Muscle of back (tissue), 3 donors: ENCODE measurements at regions not wholly inside any gene's neighbourhood (a gene's known extent, or its start where the extent isn't known, plus 50 kb on each side); places are given as distances from the start of the nearest gene placed in this dataset.

Experiments used
- DNase-seq, 3 donors: peaks; one replicate each; pipeline versions ENCODE4 v3.0.0 to v3.0.0-alpha.2; 2013

- DNase-seq = no peak
Measured at GRCh38 chr5:161134083-161134482, 282.1 kb upstream of the ATP10B start.

- DNase-seq = no peak
Measured at GRCh38 chr5:161115941-161116340, 263.9 kb upstream of the ATP10B start.

DNA sequence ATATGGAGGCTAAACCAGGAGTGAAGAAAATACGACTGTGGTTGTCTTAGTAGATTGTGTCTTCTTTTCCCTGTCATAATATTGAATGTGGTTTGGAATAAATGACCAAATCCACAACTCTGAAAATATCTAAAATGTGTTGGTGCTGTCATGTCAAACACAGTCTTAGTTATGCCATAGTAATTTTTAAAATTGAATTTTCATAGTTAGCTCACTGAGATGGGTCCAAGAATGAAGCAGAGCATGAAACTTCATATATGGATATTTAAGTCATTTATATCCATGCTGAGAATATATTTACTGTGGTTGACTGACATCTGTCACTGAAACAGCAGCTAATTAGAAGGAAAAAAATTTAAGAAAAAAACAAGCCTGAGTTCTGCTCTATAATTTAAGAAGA, 260.4 kb upstream of the ATP10B start:
- DNase-seq = no peak

DNA sequence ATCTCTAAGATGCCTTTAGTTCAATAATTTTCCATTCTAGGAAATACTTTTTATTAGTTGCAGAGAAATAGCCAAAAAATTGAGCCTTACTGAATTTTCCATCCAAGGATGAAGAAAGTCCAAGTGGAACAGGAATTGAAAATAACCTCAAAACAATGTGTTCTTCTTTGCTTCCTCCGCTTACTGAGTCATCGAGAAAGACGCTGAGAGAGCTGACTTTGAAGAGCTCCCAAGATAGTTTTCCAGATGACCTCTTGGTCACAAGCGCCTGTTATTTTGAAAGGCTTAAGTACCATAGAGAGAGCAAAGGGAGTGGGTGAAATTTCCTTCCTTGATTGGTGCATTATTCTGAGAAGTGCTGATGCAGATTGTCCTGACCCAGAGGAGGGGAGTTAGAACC, 253.5 kb upstream of the ATP10B start:
- peak; percentile 27 to 62 (median 54) for DNase-seq

DNA sequence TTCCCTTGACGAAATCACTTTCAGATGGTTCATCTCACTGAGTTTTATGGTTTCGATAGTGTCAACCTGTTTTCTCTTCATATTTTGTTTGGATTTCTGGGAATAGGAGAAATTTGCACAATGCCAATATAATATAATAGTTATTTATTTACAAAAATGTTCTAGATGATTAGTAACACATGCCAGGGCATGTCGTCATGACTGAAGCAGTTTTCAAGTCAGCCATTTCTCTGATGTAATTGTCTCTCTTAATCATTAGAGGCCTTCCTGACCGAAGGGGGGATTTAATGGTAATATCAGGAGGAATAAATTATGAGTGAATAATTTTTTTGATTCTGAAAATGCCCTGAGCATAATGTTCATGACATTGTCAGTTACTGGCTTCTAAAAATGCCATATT, 246.5 kb upstream of the ATP10B start:
- no peak for DNase-seq

GRCh38 chr5:161096581-161096980, 244.6 kb upstream of the ATP10B start:
- DNase-seq = no peak

DNA sequence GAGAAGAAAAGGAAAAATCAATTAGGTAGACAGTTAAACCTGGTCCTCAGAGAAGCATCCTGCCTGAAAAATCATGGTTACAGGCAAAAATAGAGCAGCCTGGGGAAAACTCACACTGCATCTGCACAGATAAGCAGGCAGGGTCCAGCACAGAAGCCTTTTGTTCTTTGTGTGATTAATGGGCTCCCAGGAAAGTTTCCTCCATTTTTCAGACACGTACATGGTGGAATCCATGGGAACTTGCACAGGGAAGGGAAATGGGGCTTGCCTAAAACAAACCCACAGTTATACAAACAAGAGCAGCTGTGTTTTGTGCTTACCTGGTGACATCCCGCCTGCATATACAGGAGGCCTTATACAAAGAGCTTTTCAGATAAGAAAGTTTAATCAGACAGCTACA, 243.9 kb upstream of the ATP10B start:
- DNase-seq = no peak

DNA sequence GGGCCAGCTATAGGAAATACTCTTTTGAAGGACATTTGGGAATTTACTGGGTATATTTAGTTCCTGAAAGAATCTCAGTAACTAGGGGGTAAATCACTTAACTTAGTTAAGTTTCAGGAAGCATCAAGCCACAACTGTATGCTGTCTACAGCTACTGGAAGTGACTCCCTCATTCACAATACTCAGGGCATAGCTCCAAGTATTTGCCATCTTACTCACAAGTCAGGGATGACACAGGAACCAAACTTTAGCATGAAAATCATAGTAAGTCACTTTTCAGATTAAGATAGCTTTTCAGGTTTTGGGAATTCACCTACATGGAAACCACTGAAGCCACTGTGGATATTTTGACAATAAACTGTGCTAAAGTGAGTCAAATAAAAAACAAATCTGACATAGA, 242.4 kb upstream of the ATP10B start:
- DNase-seq = peak in 1 of 3 donors; percentile 57

GRCh38 chr5:161093100-161093499, 241.1 kb upstream of the ATP10B start:
- DNase-seq = no peak

DNA sequence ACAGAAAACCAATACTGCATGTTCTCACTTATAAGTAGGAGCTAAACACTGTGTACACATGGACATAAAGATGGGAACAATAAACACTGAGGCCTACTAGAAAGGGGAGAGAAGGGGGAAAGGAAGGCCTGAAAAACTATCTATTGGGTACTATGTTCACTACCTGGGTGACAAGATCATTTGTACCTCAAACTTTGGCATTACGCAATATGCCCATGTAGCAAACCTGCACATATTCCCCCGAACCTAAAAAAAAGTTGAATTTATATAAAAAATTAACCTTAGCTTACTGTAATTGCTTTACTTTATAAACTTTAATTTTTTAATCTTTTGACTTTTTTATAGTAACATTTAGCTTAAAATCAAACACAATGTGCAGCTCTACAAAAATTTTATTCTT, 237.6 kb upstream of the ATP10B start:
- DNase-seq = no peak

DNA sequence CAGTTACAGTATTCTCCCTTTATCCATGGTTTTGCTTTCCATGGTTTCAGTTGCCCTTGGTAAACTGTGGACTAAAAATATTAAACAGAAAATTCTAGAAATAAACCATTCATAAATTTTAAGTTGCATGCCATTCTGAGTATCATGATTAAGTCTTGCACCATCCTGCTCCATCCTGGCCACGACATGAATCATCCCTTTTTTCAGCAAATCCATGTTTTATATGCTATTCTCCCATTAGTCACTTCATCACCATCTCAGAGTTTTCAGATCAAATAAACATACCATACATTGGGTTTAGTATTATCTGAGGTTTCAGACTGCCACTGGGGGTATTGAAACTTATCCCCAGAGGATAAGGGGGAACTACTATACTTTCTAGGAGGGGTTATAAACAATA, 234.4 kb upstream of the ATP10B start:
- peak in 1 of 3 donors; percentile 62 for DNase-seq

GRCh38 chr5:161085056-161085455, 233.0 kb upstream of the ATP10B start:
- DNase-seq = peak in 2 of 3 donors; percentile 51 to 76

- no peak for DNase-seq
Measured at GRCh38 chr5:161084115-161084514, 232.1 kb upstream of the ATP10B start.

DNA sequence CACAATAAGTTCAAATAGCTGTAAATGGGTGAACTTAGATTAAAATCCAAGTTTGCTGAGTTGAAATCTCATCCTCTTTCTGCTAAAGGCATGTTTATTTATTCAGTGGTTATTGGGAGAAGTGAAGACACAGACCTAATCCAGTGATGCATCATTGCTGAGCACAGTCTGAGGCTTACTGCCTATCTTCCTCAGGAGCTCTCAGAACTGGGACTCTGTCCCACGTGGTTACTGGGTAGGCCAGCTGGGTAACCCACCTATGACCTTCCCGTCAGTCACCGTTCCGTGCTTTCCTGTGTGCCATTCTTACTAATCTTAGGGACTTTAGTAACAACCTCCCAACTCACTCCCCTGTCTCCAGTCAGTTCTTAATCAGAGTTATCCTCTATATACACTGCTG, 226.8 kb upstream of the ATP10B start:
- no peak for DNase-seq

- DNase-seq = no peak
Measured at GRCh38 chr5:161077936-161078545, 226.0 kb upstream of the ATP10B start.

- DNase-seq = no peak
Measured at GRCh38 chr5:161077496-161077895, 225.5 kb upstream of the ATP10B start.

DNA sequence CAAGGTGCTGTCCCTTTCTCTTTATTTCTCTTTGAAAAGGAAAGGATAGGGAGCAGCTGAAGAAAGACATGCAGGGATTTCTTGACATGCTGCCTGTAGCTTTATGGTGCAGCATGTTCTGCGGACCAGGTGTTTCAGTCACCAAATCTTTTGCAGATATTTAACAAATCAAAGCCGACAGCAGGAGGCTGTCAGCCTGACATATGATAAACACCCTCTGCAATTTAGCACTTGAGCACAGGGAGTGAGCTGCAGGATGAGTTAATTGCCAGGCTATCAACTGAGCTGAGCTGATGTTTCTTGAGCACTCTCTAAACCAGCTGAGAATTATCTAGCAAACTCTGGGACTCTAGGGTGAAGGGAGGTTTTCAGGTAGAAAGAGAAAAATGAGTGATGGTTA, 212.8 kb upstream of the ATP10B start:
- no peak for DNase-seq

DNA sequence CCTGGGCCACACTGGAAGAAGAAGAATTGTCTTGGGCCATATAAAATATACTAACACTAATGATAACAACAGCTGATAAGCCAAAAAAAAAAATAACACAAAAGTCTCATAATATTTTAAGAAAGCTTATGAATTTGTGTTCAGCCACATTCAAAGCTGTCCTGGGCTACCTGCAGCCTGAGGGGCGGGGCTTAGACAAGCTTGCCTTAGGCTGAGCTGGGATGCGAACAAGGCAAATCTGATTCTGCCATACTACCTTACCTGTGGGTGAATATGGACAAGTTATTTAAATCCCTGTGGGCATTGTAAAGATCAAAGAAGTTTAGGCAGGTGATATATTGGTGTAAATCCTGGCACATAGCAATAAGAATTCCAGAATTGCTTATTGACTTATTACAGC, 212.3 kb upstream of the ATP10B start:
- DNase-seq = no peak

- peak in 2 of 3 donors; percentile 1 to 16 for DNase-seq
Measured at GRCh38 chr5:161058781-161059180, 206.8 kb upstream of the ATP10B start.

- no peak for DNase-seq
Measured at GRCh38 chr5:161051920-161052500, 200.0 kb upstream of the ATP10B start.

DNA sequence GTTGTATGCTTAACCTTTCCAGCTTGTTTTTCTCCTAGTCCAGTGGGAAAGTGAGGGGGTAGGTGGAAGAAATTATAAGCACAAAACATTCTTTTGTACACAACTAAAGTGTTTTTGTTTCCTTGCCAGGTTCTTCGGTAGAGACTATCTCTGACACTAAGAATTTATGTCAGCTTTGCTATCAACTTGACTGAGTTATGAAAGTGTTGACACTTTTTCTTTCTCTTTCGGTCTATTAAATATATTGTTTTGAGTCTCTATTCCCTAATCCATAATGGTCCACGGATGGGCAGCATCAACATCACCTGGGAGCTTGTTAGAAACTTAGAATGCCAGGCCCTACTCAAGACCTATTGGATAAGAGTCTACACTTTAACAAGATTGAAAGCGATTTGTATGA, 195.0 kb upstream of the ATP10B start:
- DNase-seq = no peak

DNA sequence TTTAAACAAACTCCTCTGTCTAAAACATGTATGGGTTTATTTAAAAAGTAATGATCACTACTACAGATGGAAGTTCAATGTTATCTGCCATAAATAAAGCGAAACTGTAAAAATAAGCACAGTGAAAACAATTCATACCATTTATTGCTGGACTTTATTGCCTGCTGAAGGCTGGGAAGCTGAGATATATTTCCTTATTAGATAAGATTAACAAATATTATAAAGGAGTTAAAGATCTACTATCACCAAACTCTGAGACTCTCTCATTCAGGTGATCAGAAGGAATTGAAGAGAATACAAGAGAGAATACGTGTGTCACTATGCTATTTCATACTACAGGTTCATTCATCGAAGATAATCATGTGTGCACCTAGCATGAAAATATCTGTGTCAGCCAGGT, 190.9 kb upstream of the ATP10B start:
- DNase-seq = no peak

- DNase-seq = no peak
Measured at GRCh38 chr5:161042443-161042842, 190.4 kb upstream of the ATP10B start.

- DNase-seq = no peak
Measured at GRCh38 chr5:161040818-161041217, 188.8 kb upstream of the ATP10B start.
